GM10266 (cell line): ENCODE measurements at regions not wholly inside any gene's neighbourhood (a gene's known extent, or its start where the extent isn't known, plus 50 kb on each side); places are given as distances from the start of the nearest gene placed in this dataset.
"Not testable (repeated sequence)": the region's sequence is repeated elsewhere in the genome, so short reads cannot be mapped to it uniquely, and the experiment has no call there.

ENCODE experiments used
- DNase-seq: peaks from one replicate; pipeline ENCODE4 v3.0.0; 2012; ENCODE audit errors: extremely low spot score
- TF ChIP-seq, protein P1 (sequence below): IDR thresholded peaks from 2 replicates; pipeline ENCODE4 v1.5.1; 2012; ENCODE audit warnings: mild to moderate bottlenecking, low read depth; ENCODE audit not compliant: control insufficient read depth, insufficient read depth; ENCODE audit errors: missing control alignments

DNA sequence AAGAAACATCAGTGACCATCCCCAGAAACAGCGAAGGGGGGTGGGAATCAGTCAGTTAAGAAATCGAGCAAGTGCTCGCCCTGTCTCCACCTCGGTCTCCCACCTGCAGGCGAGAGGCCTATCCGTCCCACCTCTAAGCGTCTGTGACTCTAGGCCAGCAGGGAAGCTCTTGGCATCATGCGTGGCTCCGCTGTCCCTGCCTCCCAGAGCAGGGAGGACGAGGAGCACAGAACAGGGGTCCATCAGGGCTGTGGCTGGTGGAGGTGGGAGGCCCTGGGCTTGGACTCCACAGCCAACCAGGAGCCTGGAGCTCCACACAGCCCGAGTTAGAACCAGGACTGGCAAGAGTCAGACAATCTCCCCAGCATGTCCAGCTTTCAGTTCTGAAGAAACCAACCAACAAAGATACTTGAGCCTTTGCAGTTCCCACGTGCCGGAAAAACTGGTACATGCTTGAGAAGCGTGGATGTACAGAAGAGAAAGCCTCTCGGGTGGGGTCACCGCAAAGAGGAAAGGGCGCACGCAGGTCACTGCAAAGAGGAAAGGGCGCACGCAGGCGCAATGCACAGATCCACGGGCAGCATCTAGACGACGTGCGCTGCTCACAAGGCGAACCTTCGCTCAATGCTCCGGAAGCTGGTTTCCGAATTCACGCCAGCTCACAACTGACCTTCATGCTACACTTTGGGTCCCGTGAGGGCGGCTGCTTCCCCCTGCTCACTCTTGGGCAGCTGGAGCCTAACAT, 104.5 kb upstream of the ALKAL2 start:
- TF ChIP-seq, protein P1, sequence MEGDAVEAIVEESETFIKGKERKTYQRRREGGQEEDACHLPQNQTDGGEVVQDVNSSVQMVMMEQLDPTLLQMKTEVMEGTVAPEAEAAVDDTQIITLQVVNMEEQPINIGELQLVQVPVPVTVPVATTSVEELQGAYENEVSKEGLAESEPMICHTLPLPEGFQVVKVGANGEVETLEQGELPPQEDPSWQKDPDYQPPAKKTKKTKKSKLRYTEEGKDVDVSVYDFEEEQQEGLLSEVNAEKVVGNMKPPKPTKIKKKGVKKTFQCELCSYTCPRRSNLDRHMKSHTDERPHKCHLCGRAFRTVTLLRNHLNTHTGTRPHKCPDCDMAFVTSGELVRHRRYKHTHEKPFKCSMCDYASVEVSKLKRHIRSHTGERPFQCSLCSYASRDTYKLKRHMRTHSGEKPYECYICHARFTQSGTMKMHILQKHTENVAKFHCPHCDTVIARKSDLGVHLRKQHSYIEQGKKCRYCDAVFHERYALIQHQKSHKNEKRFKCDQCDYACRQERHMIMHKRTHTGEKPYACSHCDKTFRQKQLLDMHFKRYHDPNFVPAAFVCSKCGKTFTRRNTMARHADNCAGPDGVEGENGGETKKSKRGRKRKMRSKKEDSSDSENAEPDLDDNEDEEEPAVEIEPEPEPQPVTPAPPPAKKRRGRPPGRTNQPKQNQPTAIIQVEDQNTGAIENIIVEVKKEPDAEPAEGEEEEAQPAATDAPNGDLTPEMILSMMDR = no peak

DNA sequence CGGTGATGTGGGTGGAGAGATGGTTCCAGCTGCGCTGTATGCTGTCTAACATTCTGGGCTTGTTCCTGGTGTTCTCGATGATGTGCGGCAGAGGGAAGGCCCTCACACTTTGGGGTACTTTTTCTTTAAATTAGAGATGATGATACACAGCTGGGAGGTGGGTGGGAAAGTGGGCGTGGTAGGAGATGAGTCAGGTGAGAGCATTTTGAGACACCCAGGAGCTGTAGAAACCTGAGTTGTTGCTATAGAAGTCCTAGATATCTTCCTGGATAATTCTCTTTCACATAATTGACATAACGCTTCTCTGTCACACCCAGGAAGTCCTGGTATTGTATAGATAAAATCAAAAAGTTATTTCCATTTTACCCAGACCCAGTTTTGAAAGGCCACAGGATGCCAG, 103.8 kb upstream of the ALKAL2 start:
- no peak for DNase-seq
- TF ChIP-seq, protein P1 = no peak

More for the DNA sequence above, 104.5 kb upstream of the ALKAL2 start:
- no peak for DNase-seq

DNA sequence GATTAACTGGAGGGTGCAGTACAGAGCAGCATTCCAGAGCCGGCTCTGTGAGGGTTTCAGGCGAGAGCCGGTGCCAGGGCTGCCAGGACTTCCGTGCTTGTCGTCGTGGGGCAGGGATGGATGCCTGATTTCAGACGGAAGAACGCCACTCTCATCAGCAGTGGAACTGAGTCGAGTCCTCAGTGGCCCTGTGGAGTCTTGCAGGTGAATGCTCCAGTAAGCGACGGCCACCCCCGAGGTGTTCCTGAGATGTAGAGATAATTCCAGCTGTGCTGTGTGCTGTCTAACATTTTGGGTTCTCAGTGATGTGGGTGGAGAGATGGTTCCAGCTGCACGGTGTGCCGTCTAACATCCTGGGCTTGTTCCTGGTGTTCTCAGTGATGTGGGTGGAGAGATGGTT, 103.1 kb upstream of the ALKAL2 start:
- TF ChIP-seq, protein P1 = no peak
- no peak for DNase-seq

DNA sequence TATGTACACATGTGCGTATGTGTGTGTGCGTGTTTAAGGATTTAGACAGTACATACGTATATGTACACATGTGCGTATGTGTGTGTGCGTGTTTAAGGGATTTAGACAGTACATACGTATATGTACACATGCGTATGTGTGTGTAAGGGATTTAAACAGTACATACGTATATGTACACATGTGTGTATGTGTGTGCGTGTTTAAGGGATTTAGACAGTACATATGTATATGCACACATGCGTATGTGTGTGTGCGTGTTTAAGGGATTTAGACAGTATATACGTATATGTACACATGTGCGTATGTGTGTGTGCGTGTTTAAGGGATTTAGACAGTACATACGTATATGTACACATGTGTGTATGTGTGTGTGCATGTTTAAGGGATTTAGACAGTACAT, 102.1 kb upstream of the ALKAL2 start:
- DNase-seq = not testable (repeated sequence)

DNA sequence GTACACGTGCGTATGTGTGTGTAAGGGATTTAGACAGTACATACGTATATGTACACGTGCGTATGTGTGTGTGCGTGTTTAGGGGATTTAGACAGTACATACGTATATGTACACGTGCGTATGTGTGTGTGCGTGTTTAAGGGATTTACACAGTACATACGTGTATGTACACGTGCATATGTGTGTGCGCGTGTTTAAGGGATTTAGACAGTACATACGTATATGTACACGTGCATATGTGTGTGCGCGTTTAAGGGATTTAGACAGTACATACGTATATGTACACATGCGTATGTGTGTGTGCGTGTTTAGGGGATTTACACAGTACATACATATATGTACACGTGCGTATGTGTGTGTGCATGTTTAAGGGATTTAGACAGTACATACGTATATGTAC, 100.9 kb upstream of the ALKAL2 start:
- not testable (repeated sequence) for DNase-seq

DNA sequence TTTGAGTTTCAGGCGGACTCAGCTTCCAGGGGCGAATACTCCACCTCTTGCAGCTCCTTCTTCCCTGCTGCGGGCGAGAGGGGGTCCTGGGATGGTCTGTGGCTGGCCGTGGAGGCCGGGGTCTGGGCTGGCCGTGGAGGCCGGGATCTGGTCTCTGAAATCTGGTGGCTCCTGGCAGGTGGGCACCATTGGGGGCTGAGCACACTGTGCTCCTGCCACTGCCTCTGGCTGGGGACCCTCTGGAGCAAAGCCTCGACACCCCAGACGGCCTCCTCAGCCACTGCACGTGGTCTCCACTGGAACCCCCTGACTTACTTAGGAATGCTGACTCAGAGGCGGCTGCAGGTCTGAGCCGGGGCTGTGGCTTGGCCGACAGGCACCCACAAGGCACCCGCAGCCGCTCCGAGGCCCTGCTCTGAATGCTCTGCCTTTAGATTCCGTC, 100.1 kb upstream of the ALKAL2 start:
- DNase-seq = no peak
- TF ChIP-seq, protein P1 = no peak

DNA sequence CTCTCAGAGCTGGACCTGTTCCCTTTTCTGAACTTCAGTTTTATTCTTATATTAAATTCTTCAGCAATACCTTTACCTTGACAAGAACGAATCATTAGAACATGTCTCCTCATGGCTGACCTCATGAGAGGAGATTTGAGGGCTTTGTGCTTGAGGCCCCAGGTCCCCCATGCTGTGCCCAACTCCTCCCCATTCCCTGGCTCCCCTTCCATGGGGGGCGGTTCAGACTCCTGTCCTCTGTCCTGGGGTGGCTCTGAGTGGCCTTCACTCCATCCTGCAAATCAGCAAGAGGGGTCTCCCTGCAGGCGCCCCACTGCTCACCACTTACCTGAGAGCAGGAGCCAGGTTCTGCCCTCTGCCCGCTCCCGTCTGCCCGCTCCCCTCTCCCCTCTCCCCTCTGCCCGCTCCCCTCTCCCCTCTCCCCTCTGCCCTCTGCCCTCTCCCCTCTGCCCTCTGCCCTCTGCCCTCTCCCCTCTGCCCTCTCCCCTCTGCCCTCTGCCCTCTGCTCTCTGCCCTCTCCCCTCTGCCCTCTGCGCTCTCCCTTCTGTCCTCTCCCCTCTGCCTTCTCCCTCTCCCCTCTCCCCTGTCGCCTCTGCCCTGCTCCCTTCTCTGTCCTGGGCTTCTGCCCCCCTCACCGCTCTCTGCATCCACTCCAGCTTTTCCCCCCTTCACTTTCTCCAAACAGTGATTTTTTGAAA, 98.7 kb upstream of the ALKAL2 start:
- DNase-seq = no peak

DNA sequence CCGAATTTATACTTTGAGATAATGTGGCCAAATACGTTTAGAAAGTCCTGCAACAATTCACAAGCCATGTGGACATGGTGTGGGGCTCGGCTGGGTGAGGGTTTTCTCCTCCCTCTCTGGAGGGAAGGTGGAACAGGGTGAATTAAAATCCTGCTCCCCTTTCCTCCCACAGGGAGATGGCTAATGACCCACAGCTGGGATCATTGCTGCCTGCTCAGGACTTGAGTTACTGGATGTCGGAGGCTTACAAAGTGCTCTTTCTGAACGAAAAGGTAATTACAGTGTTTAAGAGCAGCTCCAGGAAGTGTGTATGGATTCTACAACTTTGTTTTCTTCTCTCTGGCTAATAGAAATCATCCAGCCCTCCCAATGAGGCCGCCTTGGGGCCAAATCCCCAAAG, 97.9 kb upstream of the ALKAL2 start:
- no peak for DNase-seq
- TF ChIP-seq, protein P1 = no peak

More for the DNA sequence above, 98.7 kb upstream of the ALKAL2 start:
- TF ChIP-seq, protein P1 = no peak
